PC-9 (cell line): ENCODE measurements at regions not wholly inside any gene's neighbourhood (a gene's known extent, or its start where the extent isn't known, plus 50 kb on each side); places are given as distances from the start of the nearest gene placed in this dataset.

Experiments used
- CTCF ChIP-seq: fragments of 200-600 bp; sonication (generic); conservative IDR thresholded peaks from 2 replicates; pipeline ENCODE4 v1.6.1; 2017; ENCODE audit warnings: mixed run types, antibody characterized with exemption, mild to moderate bottlenecking, moderate library complexity
- EZH2 ChIP-seq: fragments of 200-600 bp; sonication (generic); IDR thresholded peaks from 2 replicates; pipeline ENCODE4 v1.8.0; 2017; ENCODE audit warnings: antibody characterized with exemption, low read depth

DNA sequence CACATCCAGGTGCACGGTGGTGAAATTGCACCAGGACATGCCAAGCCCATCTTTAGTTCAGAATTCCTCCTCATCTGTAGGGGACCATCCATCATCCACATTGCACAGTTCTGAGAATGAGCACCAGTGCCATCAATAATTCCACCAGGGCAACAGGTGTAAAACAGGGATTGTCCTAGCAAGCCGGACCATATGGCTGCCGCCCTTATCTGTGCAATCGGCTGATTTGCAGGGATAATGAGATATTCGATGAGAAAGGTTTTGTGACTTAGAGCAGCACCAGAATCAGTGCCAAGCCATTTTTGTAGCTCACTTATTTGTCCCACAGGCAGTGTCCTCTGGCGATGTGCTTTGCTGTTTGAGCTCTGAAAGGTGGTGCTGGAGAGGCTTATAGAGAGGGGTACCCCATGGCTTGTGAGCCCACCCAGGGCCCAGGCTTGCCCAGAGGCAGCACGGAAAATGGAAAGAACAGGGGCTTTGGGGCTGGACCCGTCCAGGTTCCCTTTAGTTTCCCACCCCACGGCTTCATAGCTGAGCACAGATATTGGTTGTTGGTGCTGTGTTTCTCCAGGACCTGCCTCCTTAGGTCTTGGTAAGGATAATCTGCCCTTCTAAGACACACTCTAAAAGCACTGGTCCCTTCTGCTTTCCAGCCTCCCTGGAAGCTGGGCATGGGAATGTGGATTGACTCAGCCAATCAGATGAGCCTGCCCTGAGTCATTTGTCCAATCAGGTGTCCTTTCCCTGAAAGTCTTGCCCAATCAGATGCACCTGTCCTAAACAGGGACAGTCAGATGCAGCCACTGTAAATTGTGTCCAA lies 84.0 kb upstream of the SHANK2 start:
- TF ChIP-seq CTCF (no peak), EZH2 (no peak)
